HG02970 (cell line): ENCODE measurements at regions not wholly inside any gene's neighbourhood (a gene's known extent, or its start where the extent isn't known, plus 50 kb on each side); places are given as distances from the start of the nearest gene placed in this dataset.
"Not testable (repeated sequence)": the region's sequence is repeated elsewhere in the genome, so short reads cannot be mapped to it uniquely, and the experiment has no call there.

Experiments
- ATAC-seq: cut with Tn5 transposase; IDR thresholded peaks from one replicate; pipeline ENCODE4 v1.9.1; 2021; ENCODE audit warnings: mild to moderate bottlenecking, moderate library complexity, moderate number of reproducible peaks; ENCODE audit not compliant: unreplicated experiment, low FRiP score

- ATAC-seq: no peak
These were observed 267.2 kb downstream of the PYDC2 start for GRCh38 chr3:191728186-191728585.

- no peak for ATAC-seq
These were observed 276.8 kb downstream of the PYDC2 start for GRCh38 chr3:191737742-191738141.

- no peak for ATAC-seq
These were observed 279.7 kb downstream of the PYDC2 start for GRCh38 chr3:191740712-191741111.

GRCh38 chr3:191741847-191742350, 280.9 kb downstream of the PYDC2 start:
- not testable (repeated sequence) for ATAC-seq

GRCh38 chr3:191743283-191743682, 282.3 kb downstream of the PYDC2 start:
- ATAC-seq: no peak

GRCh38 chr3:191750618-191751017, 289.7 kb downstream of the PYDC2 start:
- ATAC-seq: no peak

GRCh38 chr3:191753196-191753595, 292.2 kb downstream of the PYDC2 start:
- ATAC-seq: no peak

GRCh38 chr3:191761906-191762305, 300.9 kb downstream of the PYDC2 start:
- ATAC-seq: no peak

GRCh38 chr3:191762323-191762960, 301.5 kb downstream of the PYDC2 start:
- no peak for ATAC-seq

GRCh38 chr3:191768421-191768820, 307.5 kb downstream of the PYDC2 start:
- ATAC-seq: no peak

- no peak for ATAC-seq
These were observed 309.6 kb downstream of the PYDC2 start for GRCh38 chr3:191770541-191770940.

- ATAC-seq: no peak
These were observed 313.5 kb downstream of the PYDC2 start for GRCh38 chr3:191774485-191774884.

GRCh38 chr3:191775451-191776233, 314.7 kb downstream of the PYDC2 start:
- ATAC-seq: no peak

- ATAC-seq: no peak
These were observed 320.1 kb downstream of the PYDC2 start for GRCh38 chr3:191781044-191781443.

GRCh38 chr3:191783024-191783423, 322.1 kb downstream of the PYDC2 start:
- no peak for ATAC-seq

GRCh38 chr3:191790934-191791333, 330.0 kb downstream of the PYDC2 start:
- no peak for ATAC-seq

GRCh38 chr3:191792580-191792979, 331.6 kb downstream of the PYDC2 start:
- no peak for ATAC-seq

- ATAC-seq: no peak
These were observed 334.2 kb downstream of the PYDC2 start for GRCh38 chr3:191795196-191795595.

- ATAC-seq: no peak
These were observed 336.3 kb downstream of the PYDC2 start for GRCh38 chr3:191797271-191797670.

- ATAC-seq: no peak
These were observed 341.7 kb downstream of the PYDC2 start for GRCh38 chr3:191802671-191803070.

- ATAC-seq: no peak
These were observed 344.0 kb downstream of the PYDC2 start for GRCh38 chr3:191804935-191805334.

GRCh38 chr3:191808073-191808472, 347.1 kb downstream of the PYDC2 start:
- no peak for ATAC-seq
